ENCODE measurements at regions not wholly inside any gene's neighbourhood (a gene's known extent, or its start where the extent isn't known, plus 50 kb on each side); places are given as distances from the start of the nearest gene placed in this dataset.

DNA sequence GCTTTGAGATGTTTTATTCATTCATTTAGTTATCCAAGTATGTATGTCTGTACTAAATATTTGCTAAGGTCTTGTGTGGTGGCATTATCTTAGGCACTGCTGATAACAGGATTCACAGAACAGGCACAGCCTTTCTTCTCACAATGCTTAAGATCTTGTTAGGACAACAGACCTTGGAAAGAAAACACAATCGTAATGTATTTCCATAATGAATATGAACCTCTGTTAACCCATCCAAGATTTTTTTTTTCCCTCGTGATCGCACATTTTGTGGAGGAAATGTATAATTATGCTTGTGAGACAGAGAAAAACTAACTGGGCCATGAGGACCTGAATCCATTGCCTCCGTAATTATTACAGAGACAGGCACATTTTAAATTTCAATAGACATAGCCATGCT is 121.9 kb downstream of the NPIPB5 start:
- Histone ChIP-seq H3K36me3 (ENCODE audit: low read length) (no peaks in the 10 kb centered on the region), H3K4me2 (ENCODE audit: low read depth, low read length, poor library complexity, severe bottlenecking) (no peak overlapping the region), H3K9ac (ENCODE audit: low read length) (no peak overlapping the region), H4K20me1 (ENCODE audit: low read depth, low read length) (no peaks in the 10 kb centered on the region), H3K27ac (ENCODE audit: low read depth, low read length) (no peak overlapping the region), H3F3A (ENCODE audit: insufficient read depth) (no peaks in the 10 kb centered on the region), H3K27me3 (ENCODE audit: low read length) (no peaks in the 10 kb centered on the region), H3K79me2 (ENCODE audit: insufficient read depth, low read length) (no peaks in the 10 kb centered on the region), H3K9me3 (ENCODE audit: insufficient read depth, low read length) (no peaks in the 10 kb centered on the region), H2AFZ (ENCODE audit: low read depth, low read length, severe bottlenecking) (no peak overlapping the region), H3K9me2 (replicated peaks; ENCODE audit: insufficient read depth, low read length) (no peaks in the 10 kb centered on the region), H3K4me3 (ENCODE audit: insufficient read depth, low read length, poor library complexity, severe bottlenecking) (no peak overlapping the region)
- TF ChIP-seq, protein P1, sequence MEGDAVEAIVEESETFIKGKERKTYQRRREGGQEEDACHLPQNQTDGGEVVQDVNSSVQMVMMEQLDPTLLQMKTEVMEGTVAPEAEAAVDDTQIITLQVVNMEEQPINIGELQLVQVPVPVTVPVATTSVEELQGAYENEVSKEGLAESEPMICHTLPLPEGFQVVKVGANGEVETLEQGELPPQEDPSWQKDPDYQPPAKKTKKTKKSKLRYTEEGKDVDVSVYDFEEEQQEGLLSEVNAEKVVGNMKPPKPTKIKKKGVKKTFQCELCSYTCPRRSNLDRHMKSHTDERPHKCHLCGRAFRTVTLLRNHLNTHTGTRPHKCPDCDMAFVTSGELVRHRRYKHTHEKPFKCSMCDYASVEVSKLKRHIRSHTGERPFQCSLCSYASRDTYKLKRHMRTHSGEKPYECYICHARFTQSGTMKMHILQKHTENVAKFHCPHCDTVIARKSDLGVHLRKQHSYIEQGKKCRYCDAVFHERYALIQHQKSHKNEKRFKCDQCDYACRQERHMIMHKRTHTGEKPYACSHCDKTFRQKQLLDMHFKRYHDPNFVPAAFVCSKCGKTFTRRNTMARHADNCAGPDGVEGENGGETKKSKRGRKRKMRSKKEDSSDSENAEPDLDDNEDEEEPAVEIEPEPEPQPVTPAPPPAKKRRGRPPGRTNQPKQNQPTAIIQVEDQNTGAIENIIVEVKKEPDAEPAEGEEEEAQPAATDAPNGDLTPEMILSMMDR (IDR thresholded peaks at IDR 0.05; ENCODE audit: insufficient read depth, low read length, poor library complexity, severe bottlenecking) = no peak
- TF ChIP-seq EZH2phosphoT487 (conservative IDR thresholded peaks at IDR 0.05; ENCODE audit: low read length) = no peak

DNA sequence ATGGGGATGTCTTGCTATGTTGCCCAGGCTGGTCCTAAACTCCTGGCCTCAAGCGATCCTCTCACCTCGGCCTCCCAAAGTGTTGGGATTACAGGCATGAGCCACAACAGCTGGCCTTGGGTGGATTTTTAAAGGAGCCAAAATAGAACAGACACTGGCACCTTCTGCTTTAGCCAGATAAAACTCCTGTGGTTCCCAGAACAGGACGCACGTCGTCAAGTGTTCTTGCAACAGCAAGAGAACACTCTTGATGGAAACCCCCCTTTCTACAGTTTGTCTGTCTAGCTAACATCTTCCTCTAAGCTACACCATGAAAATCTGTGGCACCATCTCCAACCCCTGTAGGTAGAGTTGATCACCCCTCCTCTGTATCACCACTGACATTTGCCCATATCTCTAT is 122.6 kb downstream of the NPIPB5 start:
- H3K79me2 ChIP-seq (ENCODE audit: insufficient read depth, low read length) = no peaks in the 10 kb centered on the region
- TF ChIP-seq, protein P1 (IDR thresholded peaks at IDR 0.05; ENCODE audit: insufficient read depth, low read length, poor library complexity, severe bottlenecking) = no peak
- TF ChIP-seq EZH2phosphoT487 (conservative IDR thresholded peaks at IDR 0.05; ENCODE audit: low read length) = no peak
- H4K20me1 ChIP-seq (ENCODE audit: low read depth, low read length) = no peaks in the 10 kb centered on the region
- no peaks in the 10 kb centered on the region for H3K27me3 ChIP-seq (ENCODE audit: low read length)
- H3K27ac ChIP-seq (ENCODE audit: low read depth, low read length) = no peak overlapping the region
- no peak overlapping the region for H2AFZ ChIP-seq (ENCODE audit: low read depth, low read length, severe bottlenecking)
- no peaks in the 10 kb centered on the region for H3K9me2 ChIP-seq (replicated peaks; ENCODE audit: insufficient read depth, low read length)
- H3K4me2 ChIP-seq (ENCODE audit: low read depth, low read length, poor library complexity, severe bottlenecking) = no peak overlapping the region
- H3K4me3 ChIP-seq (ENCODE audit: insufficient read depth, low read length, poor library complexity, severe bottlenecking) = no peak overlapping the region
- H3K9me3 ChIP-seq (ENCODE audit: insufficient read depth, low read length) = no peaks in the 10 kb centered on the region
- no peak overlapping the region for H3K9ac ChIP-seq (ENCODE audit: low read length)
- no peaks in the 10 kb centered on the region for H3F3A ChIP-seq (ENCODE audit: insufficient read depth)
- H3K36me3 ChIP-seq (ENCODE audit: low read length) = no peaks in the 10 kb centered on the region

DNA sequence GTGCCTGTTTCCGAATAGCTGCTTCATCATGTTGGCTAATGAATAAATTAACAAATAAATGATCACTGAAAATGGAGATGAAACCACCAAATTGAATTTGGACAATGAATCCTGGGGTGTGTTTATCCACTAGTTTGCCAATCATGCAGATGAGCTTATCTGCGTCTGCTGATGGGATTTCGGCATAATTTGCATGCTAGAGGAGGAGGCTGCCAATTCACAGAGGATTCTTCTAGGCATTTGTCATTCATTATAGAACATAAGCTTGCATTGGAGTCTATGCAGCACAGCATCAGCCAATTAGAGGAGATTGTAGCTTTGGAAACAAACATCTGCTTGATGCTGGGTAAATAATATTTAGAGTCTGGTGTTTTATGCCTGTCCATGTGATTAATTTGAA is 123.1 kb downstream of the NPIPB5 start:
- no peaks in the 10 kb centered on the region for H3F3A ChIP-seq (ENCODE audit: insufficient read depth)
- no peaks in the 10 kb centered on the region for H3K27me3 ChIP-seq (ENCODE audit: low read length)
- no peaks in the 10 kb centered on the region for H3K9me2 ChIP-seq (replicated peaks; ENCODE audit: insufficient read depth, low read length)
- H3K79me2 ChIP-seq (ENCODE audit: insufficient read depth, low read length) = no peaks in the 10 kb centered on the region
- no peak overlapping the region for H2AFZ ChIP-seq (ENCODE audit: low read depth, low read length, severe bottlenecking)
- H3K9ac ChIP-seq (ENCODE audit: low read length) = no peak overlapping the region
- H4K20me1 ChIP-seq (ENCODE audit: low read depth, low read length) = no peaks in the 10 kb centered on the region
- no peaks in the 10 kb centered on the region for H3K36me3 ChIP-seq (ENCODE audit: low read length)
- TF ChIP-seq, protein P1 (IDR thresholded peaks at IDR 0.05; ENCODE audit: insufficient read depth, low read length, poor library complexity, severe bottlenecking) = no peak
- no peak for TF ChIP-seq EZH2phosphoT487 (conservative IDR thresholded peaks at IDR 0.05; ENCODE audit: low read length)
- H3K4me2 ChIP-seq (ENCODE audit: low read depth, low read length, poor library complexity, severe bottlenecking) = no peak overlapping the region
- no peak overlapping the region for H3K27ac ChIP-seq (ENCODE audit: low read depth, low read length)
- H3K9me3 ChIP-seq (ENCODE audit: insufficient read depth, low read length) = no peaks in the 10 kb centered on the region
- no peak overlapping the region for H3K4me3 ChIP-seq (ENCODE audit: insufficient read depth, low read length, poor library complexity, severe bottlenecking)
